ENCODE measurements at regions not wholly inside any gene's neighbourhood (a gene's known extent, or its start where the extent isn't known, plus 50 kb on each side); places are given as distances from the start of the nearest gene placed in this dataset.

DNA sequence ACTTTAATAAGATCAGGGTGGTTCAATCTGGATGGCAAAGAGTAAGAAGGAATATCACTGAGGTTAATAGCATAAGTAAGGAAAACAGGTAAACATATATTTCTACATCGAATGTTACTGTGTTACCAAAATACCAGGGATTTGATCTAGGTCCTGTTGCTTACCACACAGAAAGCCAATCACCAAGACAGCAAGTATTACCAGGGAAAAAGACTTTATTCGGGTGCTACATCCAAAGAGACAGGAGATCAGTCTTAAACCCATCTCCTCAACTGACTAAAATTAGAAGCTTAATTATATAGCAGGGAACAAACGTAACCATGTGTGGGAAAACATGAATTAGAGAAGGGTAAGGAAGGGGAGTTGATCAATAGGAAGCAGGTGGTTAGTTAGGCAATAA lies 500.1 kb downstream of the EFNA5 start:
- TF ChIP-seq, protein P1, sequence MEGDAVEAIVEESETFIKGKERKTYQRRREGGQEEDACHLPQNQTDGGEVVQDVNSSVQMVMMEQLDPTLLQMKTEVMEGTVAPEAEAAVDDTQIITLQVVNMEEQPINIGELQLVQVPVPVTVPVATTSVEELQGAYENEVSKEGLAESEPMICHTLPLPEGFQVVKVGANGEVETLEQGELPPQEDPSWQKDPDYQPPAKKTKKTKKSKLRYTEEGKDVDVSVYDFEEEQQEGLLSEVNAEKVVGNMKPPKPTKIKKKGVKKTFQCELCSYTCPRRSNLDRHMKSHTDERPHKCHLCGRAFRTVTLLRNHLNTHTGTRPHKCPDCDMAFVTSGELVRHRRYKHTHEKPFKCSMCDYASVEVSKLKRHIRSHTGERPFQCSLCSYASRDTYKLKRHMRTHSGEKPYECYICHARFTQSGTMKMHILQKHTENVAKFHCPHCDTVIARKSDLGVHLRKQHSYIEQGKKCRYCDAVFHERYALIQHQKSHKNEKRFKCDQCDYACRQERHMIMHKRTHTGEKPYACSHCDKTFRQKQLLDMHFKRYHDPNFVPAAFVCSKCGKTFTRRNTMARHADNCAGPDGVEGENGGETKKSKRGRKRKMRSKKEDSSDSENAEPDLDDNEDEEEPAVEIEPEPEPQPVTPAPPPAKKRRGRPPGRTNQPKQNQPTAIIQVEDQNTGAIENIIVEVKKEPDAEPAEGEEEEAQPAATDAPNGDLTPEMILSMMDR (IDR thresholded peaks at IDR 0.05; ENCODE audit: poor library complexity) = no peak
- TF ChIP-seq EZH2 (IDR thresholded peaks at IDR 0.05; ENCODE audit: borderline replicate concordance) = no peak
